ENCODE measurements at regions not wholly inside any gene's neighbourhood (a gene's known extent, or its start where the extent isn't known, plus 50 kb on each side); places are given as distances from the start of the nearest gene placed in this dataset.

DNA sequence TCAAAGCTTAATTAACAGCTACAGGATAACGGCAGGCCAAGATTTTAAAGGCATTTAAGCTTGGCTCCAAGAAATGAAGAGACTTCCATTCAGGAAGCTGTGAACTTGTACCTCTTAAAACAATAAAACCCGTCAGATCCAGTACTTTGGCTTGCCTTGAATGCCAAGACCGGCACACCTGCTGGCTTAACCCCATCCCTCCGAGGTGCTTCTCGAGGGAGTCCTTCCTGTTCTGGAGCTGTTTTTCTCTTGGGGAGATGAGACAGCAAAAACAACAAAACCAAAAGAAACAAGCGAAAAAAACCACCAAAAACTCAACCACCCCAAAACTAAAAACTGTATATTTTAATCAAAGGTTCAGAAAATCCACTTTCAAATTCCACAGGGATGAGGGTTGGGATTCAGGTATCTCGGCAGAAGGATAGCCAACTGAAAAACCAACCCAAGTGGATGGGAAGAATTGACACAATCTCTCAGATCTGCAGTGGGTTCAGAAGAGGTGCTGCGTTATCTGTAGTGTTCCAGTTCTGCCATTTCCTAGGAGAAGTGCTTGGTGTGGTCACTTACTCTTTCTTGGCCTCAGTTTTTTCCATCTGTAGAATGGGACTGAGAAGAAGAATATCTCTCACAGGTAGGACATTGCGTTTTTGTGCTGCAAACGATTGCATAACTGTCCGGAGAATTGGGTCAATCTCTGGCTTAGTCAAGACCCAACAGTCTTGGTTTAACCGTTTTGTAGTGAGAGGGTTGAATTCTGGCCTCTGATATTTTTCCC lies 420.1 kb downstream of the VRK1 start:
- Histone ChIP-seq H3K36me3 (no peaks in the 10 kb centered on the region), H3K27me3 (peaks cover 57% of the 10 kb centered on the region), H3K27ac (no peak overlapping the region), H3K4me3 (no peak overlapping the region), H3K4me1 (peaks cover 0 to 13% (median 0%) of the 10 kb centered on the region in 3 donors), H3K9me3 (no peaks in the 10 kb centered on the region)
- ATAC-seq, result no peak
- WGBS, 2 donors (ENCODE audit: low coverage in 1 of 2), result 50 to 62% methylated on average over 8 to 12 of the region's 12 CpGs
- TF ChIP-seq, protein P1, sequence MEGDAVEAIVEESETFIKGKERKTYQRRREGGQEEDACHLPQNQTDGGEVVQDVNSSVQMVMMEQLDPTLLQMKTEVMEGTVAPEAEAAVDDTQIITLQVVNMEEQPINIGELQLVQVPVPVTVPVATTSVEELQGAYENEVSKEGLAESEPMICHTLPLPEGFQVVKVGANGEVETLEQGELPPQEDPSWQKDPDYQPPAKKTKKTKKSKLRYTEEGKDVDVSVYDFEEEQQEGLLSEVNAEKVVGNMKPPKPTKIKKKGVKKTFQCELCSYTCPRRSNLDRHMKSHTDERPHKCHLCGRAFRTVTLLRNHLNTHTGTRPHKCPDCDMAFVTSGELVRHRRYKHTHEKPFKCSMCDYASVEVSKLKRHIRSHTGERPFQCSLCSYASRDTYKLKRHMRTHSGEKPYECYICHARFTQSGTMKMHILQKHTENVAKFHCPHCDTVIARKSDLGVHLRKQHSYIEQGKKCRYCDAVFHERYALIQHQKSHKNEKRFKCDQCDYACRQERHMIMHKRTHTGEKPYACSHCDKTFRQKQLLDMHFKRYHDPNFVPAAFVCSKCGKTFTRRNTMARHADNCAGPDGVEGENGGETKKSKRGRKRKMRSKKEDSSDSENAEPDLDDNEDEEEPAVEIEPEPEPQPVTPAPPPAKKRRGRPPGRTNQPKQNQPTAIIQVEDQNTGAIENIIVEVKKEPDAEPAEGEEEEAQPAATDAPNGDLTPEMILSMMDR (IDR thresholded peaks at IDR 0.05), result no peak
- TF ChIP-seq POLR2AphosphoS5 (IDR thresholded peaks at IDR 0.05) (no peak), EP300 (IDR thresholded peaks at IDR 0.05) (no peak), POLR2A (IDR thresholded peaks at IDR 0.05) (no peak)

DNA sequence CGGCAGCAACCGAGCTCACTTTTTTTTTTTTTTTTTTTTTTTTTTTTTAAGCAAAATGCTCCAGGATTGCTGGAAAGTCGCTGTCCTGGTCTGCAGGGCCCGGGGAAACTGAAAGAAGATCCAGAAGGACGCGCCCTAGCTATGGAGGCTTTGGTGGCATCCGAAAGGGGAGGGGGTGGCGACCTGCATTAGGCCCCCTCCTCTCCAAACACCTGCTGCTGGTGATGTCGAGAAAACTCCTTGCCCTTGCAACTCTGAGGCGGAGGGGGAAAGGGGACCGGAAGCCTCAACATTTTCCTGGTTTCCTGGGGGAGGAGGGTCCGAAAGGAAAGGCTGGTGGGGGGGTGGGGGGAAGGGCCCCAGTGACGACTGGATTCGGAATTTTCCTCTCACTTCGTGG lies 421.1 kb downstream of the VRK1 start:
- Histone ChIP-seq H3K4me3 (peak overlapping the region in 1 of 2 donors; percentile 41), H3K9me3 (no peaks in the 10 kb centered on the region), H3K36me3 (no peaks in the 10 kb centered on the region), H3K27me3 (peaks cover 64% of the 10 kb centered on the region), H3K4me1 (peaks cover 0 to 13% (median 0%) of the 10 kb centered on the region in 3 donors), H3K27ac (no peak overlapping the region)
- ATAC-seq, result no peak
- no peak for TF ChIP-seq EP300 (IDR thresholded peaks at IDR 0.05)
- TF ChIP-seq, protein P1 (IDR thresholded peaks at IDR 0.05), result no peak
- no peak for TF ChIP-seq POLR2AphosphoS5 (IDR thresholded peaks at IDR 0.05)
- no peak for TF ChIP-seq POLR2A (IDR thresholded peaks at IDR 0.05)
- WGBS, 2 donors (ENCODE audit: low coverage in 1 of 2), result 10 to 47% methylated on average over 3 to 13 of the region's 15 CpGs

DNA sequence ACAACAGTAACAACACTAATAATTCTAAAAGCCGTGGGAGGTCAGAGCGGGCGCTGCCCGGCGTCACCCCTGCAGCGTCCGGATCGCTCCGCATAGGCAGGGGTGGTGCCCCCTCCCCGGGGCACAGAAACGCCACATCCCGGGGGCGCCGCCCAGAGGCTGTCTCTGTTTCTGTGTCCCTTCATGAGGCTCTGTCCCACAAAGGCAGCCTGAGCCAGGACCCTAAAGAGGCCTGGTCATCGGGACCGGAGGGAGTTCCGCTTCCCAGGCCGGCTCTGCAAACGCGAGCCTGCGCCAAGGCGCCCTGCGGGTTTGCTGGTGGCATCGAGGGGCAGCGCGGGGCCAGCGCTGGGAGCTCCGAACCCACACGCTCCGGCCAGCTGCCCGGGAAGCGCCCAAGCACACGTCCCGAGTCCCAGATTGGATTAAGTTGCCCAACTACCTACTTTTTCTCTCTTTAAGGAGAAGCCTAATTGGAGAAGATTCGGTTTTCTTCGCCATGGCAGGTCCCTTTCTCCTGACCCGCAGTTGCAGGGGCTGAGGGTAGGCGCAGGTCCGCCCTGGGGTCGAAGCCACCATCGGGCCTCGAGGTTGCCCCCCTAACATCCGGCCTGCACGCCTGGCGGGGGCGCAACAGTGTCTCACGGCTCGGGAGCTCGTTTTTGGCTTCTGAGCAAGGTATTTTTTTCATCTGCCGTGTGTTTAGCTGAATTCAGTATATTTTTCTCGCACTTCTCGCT lies 421.7 kb downstream of the VRK1 start:
- Histone ChIP-seq H3K9me3 (no peaks in the 10 kb centered on the region), H3K4me3 (peak overlapping the region in 1 of 2 donors; percentile 41), H3K36me3 (no peaks in the 10 kb centered on the region), H3K27me3 (peaks cover 67% of the 10 kb centered on the region), H3K4me1 (peaks cover 0 to 13% (median 0%) of the 10 kb centered on the region in 3 donors), H3K27ac (no peak overlapping the region)
- 0 to 3% methylated on average over 14 to 30 of the region's 52 CpGs for WGBS, 2 donors (ENCODE audit: low coverage in 1 of 2)
- ATAC-seq, result no peak
- TF ChIP-seq POLR2AphosphoS5 (IDR thresholded peaks at IDR 0.05) (no peak), POLR2A (IDR thresholded peaks at IDR 0.05) (no peak), EP300 (IDR thresholded peaks at IDR 0.05) (no peak)
- TF ChIP-seq, protein P1 (IDR thresholded peaks at IDR 0.05), result no peak

DNA sequence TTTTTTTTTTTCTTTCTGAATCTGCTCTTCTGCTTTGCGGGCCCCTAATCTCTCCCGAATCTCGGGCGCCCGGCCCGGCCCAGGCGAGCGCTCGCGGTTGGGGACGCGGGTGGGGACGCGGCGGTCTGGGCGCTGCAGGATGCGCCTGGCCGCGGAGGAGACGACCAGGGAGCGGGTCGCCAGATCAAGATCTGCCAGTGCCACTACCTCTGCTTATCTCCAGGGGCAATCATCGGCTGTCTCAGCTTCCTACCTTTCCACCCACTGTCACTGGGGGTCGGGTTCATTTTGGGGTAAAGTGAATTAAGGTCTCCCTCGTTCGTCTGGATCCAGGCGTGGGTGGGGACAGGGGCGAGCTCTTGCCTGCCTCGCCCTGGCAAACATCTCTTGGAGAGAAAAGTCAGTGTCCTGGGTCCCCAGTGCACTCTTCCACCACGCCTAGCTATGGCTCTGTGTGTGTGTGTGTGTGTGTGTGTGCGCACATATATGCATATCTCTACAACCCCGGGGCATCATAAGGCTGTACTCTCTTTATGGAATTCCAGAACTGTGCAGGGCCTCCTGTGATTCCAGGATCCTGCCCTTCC lies 422.3 kb downstream of the VRK1 start:
- WGBS, 2 donors (ENCODE audit: low coverage in 1 of 2), result 14% methylated on average over 9 of the region's 32 CpGs; no CpG with 5 or more reads in 1 of the 2 donors
- H3K27me3 ChIP-seq, result peaks cover 67% of the 10 kb centered on the region
- H3K4me3 ChIP-seq, result peak overlapping the region in 1 of 2 donors; percentile 41

More for the DNA sequence above, 422.3 kb downstream of the VRK1 start:
- no peak for TF ChIP-seq POLR2A (IDR thresholded peaks at IDR 0.05)
- TF ChIP-seq EP300 (IDR thresholded peaks at IDR 0.05), result no peak
- TF ChIP-seq, protein P1 (IDR thresholded peaks at IDR 0.05), result no peak
- TF ChIP-seq POLR2AphosphoS5 (IDR thresholded peaks at IDR 0.05), result no peak
- Histone ChIP-seq H3K4me1 (peaks cover 0 to 13% (median 0%) of the 10 kb centered on the region in 3 donors), H3K36me3 (no peaks in the 10 kb centered on the region), H3K27ac (no peak overlapping the region), H3K9me3 (no peaks in the 10 kb centered on the region)
- ATAC-seq, result no peak
